AG20443 (cell line): ENCODE measurements at regions not wholly inside any gene's neighbourhood (a gene's known extent, or its start where the extent isn't known, plus 50 kb on each side); places are given as distances from the start of the nearest gene placed in this dataset.

Experiments
- DNase-seq: peaks from one replicate; pipeline ENCODE4 v3.0.0; 2012; ENCODE audit warnings: low spot score, mixed read lengths

GRCh38 chr11:127136438-127136837 lies 135.9 kb upstream of the KIRREL3 start:
- DNase-seq = no peak

- DNase-seq = no peak
Measured at GRCh38 chr11:127135256-127135655, 134.7 kb upstream of the KIRREL3 start.

- DNase-seq = no peak
Measured at GRCh38 chr11:127133061-127133460, 132.5 kb upstream of the KIRREL3 start.

- DNase-seq = no peak
Measured at GRCh38 chr11:127130321-127130720, 129.8 kb upstream of the KIRREL3 start.

GRCh38 chr11:127126986-127127385 lies 126.4 kb upstream of the KIRREL3 start:
- DNase-seq = no peak

GRCh38 chr11:127119356-127119755 lies 118.8 kb upstream of the KIRREL3 start:
- no peak for DNase-seq

GRCh38 chr11:127118811-127119210 lies 118.2 kb upstream of the KIRREL3 start:
- no peak for DNase-seq

GRCh38 chr11:127117231-127117739 lies 116.7 kb upstream of the KIRREL3 start:
- DNase-seq = no peak

GRCh38 chr11:127115844-127116243 lies 115.3 kb upstream of the KIRREL3 start:
- no peak for DNase-seq

GRCh38 chr11:127114035-127114434 lies 113.5 kb upstream of the KIRREL3 start:
- no peak for DNase-seq

- no peak for DNase-seq
Measured at GRCh38 chr11:127110542-127110941, 110.0 kb upstream of the KIRREL3 start.

GRCh38 chr11:127109796-127110480 lies 109.4 kb upstream of the KIRREL3 start:
- no peak for DNase-seq

GRCh38 chr11:127108838-127109237 lies 108.3 kb upstream of the KIRREL3 start:
- no peak for DNase-seq

GRCh38 chr11:127106938-127107337 lies 106.4 kb upstream of the KIRREL3 start:
- DNase-seq = no peak

GRCh38 chr11:127105593-127106541 lies 105.3 kb upstream of the KIRREL3 start:
- DNase-seq = peak; percentile 38

GRCh38 chr11:127103586-127104388 lies 103.2 kb upstream of the KIRREL3 start:
- DNase-seq = no peak

- DNase-seq = no peak
Measured at GRCh38 chr11:127098684-127099083, 98.1 kb upstream of the KIRREL3 start.

GRCh38 chr11:127080735-127081134 lies 80.2 kb upstream of the KIRREL3 start:
- DNase-seq = no peak

GRCh38 chr11:127075758-127076157 lies 75.2 kb upstream of the KIRREL3 start:
- DNase-seq = no peak

- DNase-seq = peak; percentile 81
Measured at GRCh38 chr11:127074151-127074761, 73.7 kb upstream of the KIRREL3 start.

GRCh38 chr11:127073621-127074020 lies 73.1 kb upstream of the KIRREL3 start:
- DNase-seq = no peak

- DNase-seq = no peak
Measured at GRCh38 chr11:127071606-127072005, 71.0 kb upstream of the KIRREL3 start.
